Astrocyte of the spinal cord (primary cell): ENCODE measurements at regions not wholly inside any gene's neighbourhood (a gene's known extent, or its start where the extent isn't known, plus 50 kb on each side); places are given as distances from the start of the nearest gene placed in this dataset.
"Not testable (repeated sequence)": the region's sequence is repeated elsewhere in the genome, so short reads cannot be mapped to it uniquely, and the experiment has no call there.

ENCODE experiments used
- DNase-seq: peaks from one replicate; pipeline ENCODE4 v3.0.0; 2011; ENCODE audit warnings: low read depth, low spot score
- H3K4me3 ChIP-seq: 2 replicates; pipeline ENCODE4 v1.5.1; 2011; ENCODE audit warnings: low read depth, mild to moderate bottlenecking, low read length, moderate library complexity
- CTCF ChIP-seq: IDR thresholded peaks from 2 replicates; pipeline ENCODE4 v1.5.1; 2012; ENCODE audit warnings: low read depth, mild to moderate bottlenecking, low read length, inconsistent platforms
- in situ Hi-C: cut with HindIII; loops from 2 replicates; pipeline ENCODE4 v1.10.0; 2017; ENCODE audit warnings: low sequenced_read_pairs

GRCh38 chr13:39928261-39928660 lies 272.8 kb downstream of the COG6 start:
- no peak overlapping the region for H3K4me3 ChIP-seq
- in situ Hi-C loops = no loop called here
- no peak for DNase-seq
- no peak for TF ChIP-seq CTCF

- no peak for TF ChIP-seq CTCF
- no peak for DNase-seq
- no peak overlapping the region for H3K4me3 ChIP-seq
- in situ Hi-C loops = no loop called here
Observed at GRCh38 chr13:39929583-39929982, 274.1 kb downstream of the COG6 start.

DNA sequence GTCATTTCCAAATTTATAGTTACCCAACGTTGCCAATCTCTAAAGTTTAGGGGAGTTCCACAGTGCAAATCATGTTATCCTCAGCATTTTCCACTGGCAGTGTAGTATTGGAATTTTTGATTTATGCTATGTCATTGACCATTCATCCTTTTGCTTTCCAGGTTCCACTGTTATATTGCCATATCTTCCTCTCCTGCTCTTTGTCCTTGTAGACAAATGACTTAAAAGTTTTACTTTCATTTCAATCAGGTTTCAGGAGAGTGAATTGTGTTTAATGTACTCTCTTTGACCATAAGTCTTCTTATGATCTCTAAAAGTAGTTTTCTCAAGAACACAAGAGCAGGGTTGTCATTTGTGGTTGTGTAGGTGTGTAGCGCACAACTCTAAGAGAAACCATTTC lies 274.6 kb downstream of the COG6 start:
- no peak for TF ChIP-seq CTCF
- in situ Hi-C loops = no loop called here
- DNase-seq = no peak
- H3K4me3 ChIP-seq = no peak overlapping the region

DNA sequence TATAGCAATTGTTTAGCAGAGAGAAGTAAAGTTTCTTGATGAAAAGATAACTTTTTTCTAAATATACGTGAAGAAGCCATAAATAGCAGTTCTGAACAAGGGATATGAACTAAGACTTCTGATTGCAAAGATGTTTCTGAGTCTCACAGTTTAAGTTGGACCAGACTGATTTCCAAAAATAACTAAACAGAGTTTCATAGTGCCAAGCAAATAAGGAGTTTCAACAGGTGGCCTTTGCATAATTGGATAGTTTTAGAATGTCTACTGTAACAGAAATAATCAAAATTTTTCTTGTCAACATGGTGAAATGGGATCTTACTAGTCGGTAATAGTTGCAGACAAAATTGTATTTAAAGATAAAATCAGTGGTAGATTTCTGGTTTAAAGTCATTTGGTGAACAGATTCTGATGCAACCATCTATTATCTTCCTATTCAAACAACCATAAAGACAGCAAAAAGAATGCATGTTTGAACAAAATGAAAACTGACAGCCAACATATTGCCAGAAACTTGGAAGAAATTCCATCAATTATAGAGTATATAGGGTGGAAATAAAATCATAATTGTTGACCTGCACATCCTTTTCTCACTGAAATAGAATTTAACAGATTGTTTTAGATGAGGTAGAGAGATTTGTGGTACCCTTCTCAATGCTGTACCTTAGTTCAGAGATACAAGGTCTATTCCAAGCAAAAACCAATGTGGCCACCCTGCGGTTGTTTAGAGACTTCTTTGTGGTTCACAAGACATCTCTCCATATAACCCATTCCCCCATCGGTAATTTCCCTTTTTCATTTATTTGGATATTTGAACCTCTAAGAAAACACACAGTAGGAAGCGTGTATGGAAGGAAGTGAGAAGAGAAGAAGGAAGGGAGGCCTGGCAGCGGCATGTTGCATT lies 275.3 kb downstream of the COG6 start:
- in situ Hi-C loops = no loop called here
- TF ChIP-seq CTCF = no peak
- DNase-seq = no peak
- no peak overlapping the region for H3K4me3 ChIP-seq

- in situ Hi-C loops = no loop called here
- H3K4me3 ChIP-seq = no peak overlapping the region
- DNase-seq = no peak
- no peak for TF ChIP-seq CTCF
Observed at GRCh38 chr13:39931505-39931904, 276.0 kb downstream of the COG6 start.

DNA sequence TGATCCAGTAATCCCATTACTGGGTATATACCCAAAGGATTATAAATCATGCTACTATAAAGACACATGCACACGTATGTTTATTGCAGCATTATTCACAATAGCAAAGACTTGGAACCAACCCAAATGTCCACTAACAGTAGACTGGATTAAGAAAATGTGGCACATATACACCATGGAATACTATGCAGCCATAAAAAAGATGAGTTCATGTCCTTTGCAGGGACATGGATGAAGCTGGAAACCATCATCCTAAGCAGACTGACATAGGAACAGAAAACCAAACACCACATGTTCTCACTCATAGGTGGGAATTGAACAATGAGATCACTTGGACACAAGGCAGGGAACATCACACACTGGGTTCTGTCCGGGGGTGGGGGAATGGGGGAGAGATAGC lies 277.1 kb downstream of the COG6 start:
- H3K4me3 ChIP-seq, in situ Hi-C loops, DNase-seq: not testable (repeated sequence)

DNA sequence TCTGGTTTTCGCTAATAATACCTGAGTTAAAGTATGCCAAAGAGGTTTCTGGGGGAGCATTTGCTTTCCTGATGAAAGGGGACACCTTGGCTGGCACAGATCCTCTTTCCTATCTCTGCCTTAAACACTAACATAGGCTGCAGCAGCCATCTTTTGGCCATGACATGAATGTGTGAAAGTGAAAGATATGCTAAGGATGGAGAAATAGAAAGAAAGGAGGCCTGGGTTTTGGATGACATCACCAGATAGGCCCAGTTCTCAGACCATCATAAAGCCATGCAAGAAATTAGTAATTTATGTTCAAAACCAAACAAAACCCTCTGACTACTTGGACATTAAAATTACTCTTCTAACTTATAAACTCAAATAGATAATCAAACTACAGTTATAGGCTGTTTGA lies 279.7 kb downstream of the COG6 start:
- DNase-seq = no peak
- no peak for TF ChIP-seq CTCF
- in situ Hi-C loops = no loop called here
- H3K4me3 ChIP-seq = no peak overlapping the region
